ENCODE measurements at regions not wholly inside any gene's neighbourhood (a gene's known extent, or its start where the extent isn't known, plus 50 kb on each side); places are given as distances from the start of the nearest gene placed in this dataset.
"Not testable (repeated sequence)": the region's sequence is repeated elsewhere in the genome, so short reads cannot be mapped to it uniquely, and the experiment has no call there.

DNA sequence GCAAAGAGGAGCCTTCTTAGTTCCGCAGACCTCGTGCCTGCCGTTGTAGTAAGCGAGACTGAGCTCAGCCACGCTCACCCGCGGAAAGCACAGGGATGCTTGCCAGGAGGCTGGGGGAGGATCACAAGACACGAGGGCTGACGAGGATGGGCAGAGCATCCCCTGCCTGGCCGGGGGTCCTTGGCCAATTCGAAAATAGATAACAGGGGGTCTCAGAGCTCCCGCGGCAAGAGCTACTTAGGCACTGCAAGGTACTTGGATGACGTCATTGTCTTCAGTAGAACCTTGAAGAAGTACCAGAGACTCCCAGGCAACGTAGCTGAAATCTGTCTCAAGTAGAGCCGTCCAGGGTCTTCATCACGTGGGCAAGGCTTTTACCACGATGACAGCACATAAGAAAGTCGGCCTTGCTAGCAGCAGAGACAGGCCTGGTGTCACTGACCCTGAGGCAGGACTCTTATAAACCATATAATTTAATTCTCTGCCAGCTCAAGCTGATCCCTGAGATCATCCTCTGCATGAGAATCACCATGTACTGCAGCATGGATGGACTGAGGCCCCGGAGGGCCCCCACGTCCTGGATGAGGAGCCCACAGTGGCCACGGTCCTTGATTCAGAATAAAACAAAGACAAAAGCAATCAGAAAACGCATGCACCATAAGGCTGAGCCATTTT lies 81.9 kb downstream of the TMEM18 start:
- no peak for DNase-seq

DNA sequence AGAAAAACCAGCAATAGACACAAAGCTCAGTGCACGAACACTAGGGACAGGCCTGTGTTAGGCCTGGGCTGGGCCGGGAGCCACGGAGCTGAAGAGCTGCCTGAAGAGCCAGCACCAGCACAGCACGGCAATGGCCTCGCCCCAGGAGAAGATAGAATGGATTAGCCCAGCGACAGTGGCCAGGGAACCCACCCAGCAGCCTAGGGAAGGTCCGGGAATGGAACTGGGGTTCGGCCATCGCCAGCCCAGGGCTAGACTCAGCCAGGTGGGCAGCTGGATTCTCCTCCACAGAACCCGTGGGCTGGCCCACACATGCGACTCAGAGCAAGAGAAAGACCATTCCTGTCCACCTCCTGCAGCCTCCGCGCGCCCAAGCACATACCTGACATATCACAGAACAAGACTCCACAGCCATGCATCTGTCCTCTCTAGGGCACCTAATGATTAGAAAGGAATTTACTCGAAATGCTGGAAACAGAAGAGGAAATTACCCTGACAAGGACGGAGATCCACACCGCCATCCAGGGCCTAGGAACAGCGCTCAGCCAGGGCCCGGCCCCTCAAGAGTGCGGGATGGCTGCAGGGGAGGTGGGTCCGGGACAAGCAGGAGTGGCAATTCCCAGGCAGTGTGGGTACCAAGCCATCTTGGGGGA lies 82.8 kb downstream of the TMEM18 start:
- DNase-seq = no peak

DNA sequence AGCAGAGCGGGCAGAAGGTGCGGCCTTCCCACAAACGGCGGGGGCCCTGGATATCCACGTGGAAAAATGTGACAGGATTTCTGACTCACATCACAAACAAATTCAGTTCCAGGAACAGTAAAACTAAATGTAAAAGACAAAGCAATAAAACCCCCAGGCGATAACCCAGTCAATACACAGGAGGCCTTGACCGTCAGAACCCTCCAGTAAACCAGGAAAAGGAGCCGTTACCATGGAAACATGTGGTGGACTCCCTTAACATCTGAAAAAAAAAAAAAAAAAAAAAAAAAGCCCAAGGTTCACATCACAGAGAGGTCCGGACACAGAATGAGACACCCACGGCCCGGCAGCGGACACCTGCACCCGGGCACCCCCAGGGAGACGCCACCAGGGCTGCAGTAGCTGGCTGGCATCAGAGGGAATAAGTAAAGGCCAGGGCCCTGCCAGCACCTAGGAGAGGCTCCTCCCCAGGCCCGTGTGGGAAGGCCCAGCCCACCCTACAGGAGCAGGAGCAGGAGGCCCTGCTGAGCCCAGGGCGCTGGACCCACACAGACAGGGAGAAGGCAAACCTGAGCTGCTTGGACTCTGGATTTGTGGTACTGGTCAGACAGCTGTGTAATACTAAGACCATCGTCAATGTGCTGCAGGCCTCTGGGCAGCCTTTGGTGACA lies 83.7 kb downstream of the TMEM18 start:
- no peak for DNase-seq

DNA sequence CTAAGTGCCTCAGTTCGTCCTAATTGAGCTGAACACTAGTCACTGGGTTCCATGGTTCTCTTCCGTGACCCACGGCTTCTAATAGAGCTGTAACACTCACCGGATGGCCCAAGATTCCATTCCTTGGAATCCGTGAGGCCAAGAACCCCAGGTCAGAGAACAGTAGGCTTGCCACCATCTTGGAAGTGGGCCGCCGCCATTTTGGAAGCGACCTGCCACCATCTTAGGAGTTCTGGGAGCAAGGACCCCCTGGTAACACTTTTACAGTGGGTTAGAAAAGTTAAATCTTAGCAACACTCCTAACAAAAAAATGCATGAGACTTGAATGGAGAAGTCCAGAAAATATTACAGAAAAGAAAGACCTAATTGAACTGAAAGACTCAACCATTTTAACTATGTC lies 84.5 kb downstream of the TMEM18 start:
- no peak for DNase-seq

DNA sequence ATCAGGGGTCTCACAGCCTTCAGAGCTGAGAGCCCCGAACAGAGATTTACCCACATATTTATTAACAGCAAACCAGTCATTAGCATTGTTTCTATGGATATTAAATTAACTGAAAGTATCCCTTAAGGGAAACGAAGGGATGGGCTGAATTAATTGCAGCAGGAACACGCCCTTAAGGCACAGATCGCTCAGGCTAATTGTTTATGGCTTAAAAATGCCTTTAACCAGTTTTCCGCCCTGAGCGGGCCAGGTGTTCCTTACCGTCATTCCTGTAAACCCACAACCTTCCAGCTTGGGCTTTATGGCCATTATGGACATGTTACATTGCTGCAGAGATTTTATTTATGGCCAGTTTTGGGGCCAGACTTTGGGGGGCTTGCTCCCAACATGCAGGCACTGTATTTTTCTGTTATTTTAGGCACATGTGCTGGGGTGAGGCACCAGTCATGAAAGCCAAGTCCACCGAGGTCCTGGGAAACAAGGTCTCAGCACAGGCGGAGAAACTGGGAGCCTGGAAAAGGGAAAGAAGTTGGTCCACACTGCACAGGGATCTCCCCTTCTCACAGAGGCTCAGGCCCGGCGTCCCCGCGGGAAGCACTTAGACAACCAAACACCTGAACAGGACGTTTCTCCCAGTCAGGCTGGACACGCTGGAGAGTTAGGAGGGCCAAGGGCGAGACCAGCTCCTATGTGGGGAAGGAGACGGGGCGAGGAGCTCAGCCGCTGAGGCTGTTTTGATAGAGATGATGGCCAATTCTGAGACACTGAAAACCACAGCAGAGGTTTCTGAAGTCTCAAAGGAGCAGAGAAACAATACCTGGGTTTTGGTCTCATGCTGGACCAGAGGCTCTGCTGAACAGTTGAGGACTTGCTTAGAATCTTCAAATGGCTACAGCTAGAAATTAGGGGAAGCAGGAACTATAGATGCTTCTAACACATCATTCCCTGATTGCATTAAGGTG lies 86.7 kb downstream of the TMEM18 start:
- DNase-seq = no peak

DNA sequence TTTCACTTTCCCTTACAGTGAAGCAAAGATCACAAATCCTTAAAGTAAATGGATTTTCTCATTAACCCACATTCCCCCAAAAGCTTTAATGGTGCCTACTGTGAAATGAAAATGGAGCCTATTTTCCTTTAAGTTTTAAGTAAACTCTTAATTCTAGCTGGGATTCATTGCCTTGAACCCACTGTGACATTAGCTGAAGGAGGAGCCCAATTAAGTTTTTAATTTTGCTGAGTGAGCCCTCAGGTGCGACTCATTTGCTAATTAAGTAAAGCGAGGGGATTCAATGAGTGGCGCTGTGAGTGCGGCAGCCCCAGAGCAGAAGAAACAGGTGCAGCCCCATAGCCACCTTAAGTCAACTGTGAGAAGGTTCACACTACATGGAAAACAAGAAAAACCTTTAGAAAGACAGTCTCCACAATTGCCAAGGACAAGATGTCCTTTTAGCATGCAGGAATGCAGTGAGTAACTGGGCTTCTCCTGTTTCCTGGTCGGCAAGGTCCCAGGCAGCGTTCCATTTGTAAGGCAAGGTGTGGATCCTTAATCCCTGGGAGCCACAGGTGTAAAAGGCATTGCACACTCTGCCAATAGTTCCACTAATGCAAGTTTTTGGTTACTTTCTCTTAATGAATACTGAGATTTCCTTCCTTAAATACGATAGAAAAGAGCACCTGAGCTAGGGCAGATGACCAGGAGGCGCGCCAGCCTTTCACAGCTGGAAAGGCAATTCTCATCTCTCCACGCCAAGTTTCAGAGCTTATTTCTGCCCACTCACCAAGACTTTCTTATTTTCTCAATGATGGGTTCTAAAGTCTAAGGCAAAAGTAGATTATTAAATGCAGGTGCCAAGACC lies 87.7 kb downstream of the TMEM18 start:
- no peak for DNase-seq

DNA sequence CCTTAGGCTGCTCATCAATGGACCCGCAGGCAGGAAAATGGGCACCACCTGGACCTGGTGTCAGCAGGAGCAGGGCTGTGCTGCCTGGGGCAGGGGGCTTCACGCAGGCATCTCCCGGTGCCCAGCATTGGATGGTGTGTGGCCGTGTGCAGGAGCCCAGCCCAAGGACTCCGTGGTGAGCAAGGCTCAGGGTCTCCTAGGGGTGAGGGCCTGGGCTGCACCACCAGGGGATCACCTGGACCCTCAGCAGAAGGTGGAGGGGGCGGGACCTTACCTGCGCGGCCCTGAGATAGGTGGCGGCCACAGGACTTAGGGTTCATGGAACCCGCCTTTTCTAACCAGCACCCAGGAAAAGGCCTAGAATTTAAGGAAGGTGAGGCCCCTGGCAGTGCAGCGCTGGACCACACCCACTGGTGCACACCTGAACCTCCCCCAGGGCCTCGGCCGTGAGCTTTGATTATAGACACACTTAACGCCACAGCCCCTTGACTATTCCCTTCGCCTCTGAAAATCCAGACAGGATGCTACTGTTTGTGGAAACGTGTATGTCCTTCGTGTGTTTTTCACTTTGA lies 89.0 kb downstream of the TMEM18 start:
- no peak for DNase-seq

DNA sequence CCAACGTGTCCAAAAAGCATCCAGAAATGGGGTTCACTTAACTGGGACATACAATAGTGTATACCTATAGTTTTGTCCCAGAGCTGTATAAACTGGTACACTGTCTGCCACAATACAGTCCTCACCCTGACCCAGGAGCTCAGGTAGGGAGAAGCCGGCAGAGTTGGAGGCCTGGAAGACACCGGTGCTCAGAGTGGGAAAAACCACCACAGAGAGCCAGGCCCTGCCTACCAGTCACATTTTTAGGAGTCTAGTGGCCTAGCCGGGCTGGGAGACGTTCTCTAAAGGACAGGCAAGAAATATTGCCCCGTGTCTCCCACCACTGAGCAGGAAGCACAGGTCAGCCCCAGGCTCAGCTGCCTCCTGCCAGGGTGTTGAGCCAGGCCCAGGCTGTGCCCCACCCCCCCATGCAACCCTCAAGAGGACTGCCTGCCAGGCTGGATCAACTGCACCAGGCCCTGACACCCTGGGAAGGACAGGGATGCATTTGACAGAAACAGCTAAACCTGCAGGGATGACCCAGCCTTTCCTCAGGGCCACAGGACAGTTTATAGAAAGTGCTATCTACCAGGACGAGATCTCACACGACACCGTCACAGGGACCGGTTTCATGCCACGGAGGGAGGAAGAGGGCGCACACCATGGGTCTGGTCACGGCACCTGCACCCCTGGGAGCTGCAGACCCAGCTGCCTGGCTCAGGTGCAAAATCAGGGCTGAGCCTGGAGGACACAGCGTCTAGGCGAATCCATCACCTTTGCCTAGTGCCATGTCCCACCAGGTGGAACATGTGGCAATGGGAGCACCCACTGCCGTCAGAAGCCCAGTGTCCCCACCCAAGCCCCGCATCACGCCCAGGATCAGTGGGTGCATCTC lies 89.9 kb downstream of the TMEM18 start:
- DNase-seq = no peak

DNA sequence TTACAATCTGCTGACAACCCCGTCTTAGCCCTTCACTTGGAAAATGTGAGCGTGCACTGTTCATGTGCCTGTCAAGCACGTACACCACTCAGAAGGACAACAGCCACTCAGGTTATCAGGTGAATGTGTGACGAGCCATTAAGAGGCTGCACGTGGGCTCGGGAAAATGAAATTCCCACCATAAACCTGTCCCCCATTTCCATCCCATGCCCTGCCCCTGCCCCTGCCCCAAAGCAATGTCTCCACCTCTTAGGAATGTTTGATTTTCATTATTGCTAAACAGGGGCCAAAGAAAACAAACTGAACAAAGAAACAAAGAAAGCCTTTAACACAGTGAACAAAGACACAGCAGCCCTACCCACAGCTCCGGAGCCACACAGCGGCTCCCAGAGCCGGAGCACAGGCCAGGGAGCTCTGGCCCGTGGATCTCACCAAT lies 90.5 kb downstream of the TMEM18 start:
- DNase-seq = no peak

DNA sequence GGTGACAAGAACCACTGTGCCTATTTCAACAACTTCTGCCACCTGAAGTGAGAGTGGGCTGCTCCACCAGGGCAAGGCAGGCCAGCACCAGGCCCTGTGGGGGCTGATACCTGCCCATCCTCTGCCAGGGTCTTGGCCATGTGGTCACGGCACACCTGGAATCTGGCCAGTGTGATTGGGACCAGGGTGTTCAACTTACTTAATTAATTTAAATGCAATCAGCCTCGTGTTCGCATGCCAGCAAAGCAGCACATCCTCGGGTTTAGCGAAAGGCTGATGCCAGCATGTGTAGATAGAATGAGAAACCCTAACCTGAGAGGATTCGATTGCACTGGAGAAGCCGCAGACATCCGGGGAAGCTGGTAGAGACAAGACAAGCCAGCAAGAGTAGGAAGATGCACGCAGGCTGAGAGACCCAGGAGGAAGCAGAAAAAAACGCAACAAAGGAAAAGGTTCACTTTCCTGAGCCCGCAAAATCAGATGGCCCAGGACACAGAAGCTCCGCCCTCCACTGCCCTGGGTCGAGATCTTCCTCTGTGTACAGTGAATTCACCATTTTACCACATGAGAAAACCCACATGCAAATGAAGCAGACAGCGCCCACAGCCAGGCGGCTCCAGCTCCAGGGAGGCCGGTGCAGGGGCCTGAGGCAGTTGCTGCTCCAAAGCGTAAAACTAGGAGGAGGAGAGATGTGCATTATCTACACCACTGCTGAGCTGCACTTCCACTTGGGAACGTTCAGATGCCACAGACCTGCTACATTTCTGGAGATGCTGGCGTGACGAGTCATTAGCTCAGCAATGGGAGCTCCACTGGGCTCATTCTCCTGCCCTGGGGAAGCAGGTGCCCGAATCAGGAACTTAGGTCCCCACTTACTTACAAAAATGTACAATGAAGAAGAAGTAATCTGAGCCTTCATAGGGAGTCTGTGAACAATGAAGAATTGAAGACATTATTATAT lies 92.1 kb downstream of the TMEM18 start:
- DNase-seq = peak; percentile 15

DNA sequence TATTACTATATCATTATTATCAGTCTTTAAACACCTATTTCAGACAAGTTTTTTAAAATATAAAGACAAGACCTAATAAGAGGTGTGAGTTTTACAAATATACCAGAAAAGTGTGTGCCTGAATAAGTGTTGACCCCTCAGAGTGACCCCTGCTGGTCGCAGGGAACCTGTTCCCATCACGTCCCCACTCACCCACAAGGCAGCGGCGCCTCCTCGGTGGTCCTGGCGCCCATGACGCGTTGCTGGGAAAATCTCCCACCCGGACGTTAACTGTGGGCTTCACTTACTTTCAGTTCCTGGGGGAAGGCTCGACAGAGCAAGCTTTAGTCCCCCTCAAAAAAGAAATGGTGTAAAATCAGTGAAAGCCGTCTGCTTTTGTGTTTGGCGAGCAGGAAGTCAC lies 93.5 kb downstream of the TMEM18 start:
- no peak for DNase-seq

DNA sequence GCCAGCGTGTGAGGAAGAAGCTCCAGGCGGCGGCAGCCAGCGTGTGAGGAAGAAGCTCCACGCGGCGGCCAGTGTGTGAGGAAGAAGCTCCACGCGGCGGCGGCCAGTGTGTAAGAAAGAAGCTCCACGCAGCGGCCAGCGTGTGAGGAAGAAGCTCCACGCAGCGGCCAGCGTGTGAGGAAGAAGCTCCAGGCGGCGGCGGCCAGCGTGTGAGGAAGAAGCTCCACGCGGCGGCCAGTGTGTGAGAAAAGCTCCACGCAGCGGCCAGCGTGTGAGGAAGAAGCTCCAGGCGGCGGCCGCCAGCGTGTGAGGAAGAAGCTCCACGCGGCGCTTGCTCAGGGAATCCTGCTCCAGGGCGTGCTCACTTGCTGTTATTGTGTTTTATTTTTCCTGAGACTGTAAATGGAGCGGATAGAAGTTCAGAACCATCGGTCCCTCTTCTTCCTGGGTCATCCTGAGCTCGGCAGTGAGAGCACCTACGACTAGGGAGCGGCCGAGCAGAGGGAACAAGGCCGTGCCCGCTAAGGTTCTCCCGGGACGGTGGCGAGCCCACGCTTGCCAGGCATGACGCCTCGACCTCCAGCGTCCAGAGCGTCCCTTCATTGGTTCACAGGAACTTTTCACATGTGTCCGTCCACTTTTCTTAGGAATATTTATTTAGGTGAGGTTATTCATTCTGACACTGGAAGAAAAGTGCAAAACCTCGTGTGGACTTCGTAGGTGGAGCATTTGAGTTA lies 94.2 kb downstream of the TMEM18 start:
- DNase-seq = no peak

DNA sequence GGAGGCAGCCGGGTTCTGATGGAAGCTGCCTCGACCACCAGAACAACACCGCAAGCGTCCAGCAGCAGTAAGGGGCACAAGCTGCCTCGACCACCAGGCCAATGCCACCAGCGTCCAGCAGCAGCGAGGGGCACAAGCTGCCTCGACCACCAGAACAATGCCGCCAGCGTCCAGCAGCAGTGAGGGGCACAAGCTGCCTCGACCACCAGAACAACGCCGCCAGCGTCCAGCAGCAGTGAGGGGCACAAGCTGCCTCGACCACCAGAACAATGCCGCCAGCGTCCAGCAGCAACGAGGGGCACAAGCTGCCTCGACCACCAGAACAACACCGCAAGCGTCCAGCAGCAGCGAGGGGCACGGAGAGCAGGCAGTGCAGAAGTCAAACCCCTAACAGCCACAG lies 94.9 kb downstream of the TMEM18 start:
- not testable (repeated sequence) for DNase-seq

DNA sequence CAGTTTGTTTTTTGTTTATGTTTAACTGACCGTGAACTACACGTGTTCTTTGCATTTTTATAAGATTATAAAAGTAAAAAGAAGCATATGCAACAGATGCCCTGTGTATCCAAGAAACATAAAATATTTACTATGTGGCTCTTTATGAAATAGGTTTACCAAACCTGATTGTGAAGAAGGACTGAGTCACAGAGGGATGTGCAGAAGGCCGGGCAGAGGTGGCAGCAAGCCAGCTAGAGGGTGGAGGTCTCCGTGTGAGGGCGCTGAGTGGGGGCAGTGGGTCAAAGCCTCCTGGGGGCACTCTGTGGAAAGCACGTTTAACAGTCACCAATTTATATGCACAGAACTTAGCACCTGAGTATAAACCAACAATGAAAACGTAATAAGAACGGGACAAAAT lies 97.2 kb downstream of the TMEM18 start:
- no peak for DNase-seq

DNA sequence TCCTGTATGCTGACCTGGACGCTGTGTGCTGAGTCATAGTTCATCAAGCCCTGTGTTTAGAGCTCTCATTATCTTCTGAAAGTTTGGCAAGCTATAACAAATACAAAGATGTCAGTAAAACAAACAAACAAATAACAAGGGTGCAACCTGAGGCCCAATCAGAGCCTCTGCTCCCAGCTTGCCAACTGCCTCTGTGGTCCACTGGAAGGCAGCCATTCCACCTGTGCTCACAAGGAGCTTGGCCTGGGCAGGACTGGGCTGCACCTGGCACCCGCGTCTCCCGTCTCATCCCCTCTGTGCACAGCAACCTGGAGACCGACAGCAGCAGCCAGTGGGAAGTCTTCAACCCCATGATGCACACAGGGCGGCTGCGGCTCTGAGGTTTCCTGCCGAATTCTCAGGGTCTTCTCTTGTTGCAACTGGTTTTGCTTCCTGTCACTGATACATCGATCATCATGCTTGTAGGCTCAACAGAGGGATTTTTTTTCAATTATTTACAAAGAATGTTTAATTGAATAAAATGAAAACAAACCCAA lies 97.8 kb downstream of the TMEM18 start:
- DNase-seq = no peak

DNA sequence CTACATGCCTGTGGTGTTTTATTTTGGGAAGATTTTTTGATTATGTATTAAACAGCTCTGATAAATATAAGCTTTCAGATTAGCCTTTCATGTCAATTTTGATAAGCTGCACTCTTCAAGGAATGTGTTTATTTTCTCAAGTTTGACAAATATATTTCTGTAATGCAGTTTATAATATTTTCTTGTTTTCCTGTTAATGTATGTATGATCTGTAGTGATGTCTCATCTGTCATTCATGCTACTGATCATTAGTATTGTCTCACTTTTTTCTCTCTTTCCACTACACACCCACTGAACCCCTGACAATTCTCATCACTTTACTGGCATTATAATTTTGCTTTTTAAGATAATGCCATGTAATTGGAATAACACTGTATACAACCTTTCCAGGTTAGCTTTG lies 100.9 kb downstream of the TMEM18 start:
- DNase-seq = no peak

DNA sequence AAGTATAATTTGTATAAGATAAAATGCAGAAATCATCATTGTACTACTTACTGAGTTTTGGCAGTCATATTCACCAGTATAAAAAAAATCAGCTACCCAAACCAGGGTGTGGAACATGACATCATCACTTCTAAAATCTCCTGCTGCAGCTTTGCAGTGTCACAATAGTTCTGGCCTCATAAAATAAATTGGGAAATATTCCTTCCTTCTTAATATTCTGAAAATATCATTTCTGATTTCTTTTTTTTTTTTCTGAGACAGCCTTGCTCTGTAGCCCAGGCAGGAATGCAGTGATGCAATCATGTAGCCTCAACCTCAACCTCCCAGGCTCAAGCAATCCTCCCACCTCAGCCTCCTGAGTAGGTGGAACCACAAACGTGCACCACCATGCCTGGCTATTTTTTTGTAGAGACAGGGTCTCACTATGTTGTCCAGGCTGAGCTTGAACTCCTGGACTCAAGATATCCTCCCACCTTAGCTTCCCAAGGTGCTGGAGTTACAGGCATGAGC lies 101.4 kb downstream of the TMEM18 start:
- no peak for DNase-seq

DNA sequence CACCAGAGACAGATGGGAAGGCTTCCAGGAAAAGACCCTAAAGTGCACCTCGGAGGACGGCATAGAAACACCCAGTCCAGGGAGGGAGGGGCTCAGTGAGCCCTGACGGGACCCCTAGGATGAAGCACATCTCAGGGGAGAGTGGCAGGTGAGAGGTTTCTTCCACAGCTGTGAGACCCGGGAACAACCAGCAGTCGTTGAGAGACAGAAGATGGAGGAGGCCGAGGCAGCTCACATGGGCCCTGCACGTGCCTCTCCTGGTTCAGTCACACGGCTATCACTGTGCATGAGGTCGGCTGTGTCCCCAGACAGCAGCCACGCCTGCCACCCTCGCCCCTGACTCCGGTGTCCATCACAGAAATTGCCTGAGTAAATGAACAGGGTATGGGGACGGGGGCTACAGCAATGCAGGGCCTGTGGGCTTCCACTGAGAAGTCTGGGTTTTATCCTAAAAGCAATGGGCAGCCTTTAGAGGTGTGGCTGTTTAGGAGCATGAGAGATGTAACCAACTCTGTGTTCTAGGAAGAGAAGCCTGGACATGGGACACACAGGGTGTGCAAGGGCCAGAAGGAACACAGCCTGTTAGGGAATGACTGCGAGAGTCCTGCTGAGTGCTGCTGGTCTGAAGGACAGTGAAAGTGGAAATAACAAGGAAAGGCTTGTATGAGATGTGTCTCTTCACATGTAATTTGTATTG lies 102.0 kb downstream of the TMEM18 start:
- no peak for DNase-seq
